GM18517 (cell line): ENCODE measurements at regions not wholly inside any gene's neighbourhood (a gene's known extent, or its start where the extent isn't known, plus 50 kb on each side); places are given as distances from the start of the nearest gene placed in this dataset.

Experiments
- ATAC-seq: cut with Tn5 transposase; IDR thresholded peaks from one replicate; pipeline ENCODE4 v1.9.1; 2021; ENCODE audit warnings: mild to moderate bottlenecking, moderate library complexity; ENCODE audit not compliant: unreplicated experiment

DNA sequence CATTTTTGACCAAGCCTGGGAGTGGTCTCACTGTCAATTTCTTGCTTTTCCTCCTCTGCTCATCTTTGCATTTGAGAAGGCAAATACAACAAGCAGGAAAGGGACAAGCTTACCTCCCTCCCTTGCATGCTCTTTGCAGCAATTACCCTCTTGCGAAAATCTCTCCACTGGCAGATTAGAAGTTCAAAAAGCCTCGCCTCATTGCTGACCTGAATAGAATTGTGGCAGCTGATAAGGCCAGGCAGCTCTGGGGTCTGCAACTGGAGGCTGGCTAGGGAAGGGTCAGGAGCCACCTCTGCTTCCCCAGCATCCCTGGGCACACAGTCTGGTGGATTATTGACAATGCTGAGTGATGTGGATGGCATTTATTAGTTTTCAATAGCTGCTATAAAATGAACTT is 362.3 kb upstream of the KIF2A start:
- ATAC-seq: no peak

DNA sequence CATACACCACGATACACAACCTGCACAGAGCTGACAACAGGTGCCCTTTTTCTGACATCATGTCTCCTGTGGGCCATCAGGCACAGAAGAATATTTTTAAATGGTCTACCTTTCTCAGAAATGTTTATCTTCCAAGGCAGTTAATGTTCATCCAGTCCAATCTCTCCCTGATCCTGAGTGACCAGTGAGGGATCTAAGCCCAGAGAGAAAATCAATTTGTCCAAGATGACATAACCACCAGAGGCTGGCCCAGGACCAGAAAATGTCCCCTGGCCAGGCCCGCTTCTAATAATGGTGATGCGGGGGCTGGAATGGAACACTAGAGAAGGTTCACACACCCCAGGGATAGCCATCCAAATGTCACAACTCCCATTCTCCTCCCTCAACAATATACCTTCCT is 357.9 kb upstream of the KIF2A start:
- no peak for ATAC-seq

- ATAC-seq: no peak
Measured at GRCh38 chr5:61949054-61949678, 356.8 kb upstream of the KIF2A start.

DNA sequence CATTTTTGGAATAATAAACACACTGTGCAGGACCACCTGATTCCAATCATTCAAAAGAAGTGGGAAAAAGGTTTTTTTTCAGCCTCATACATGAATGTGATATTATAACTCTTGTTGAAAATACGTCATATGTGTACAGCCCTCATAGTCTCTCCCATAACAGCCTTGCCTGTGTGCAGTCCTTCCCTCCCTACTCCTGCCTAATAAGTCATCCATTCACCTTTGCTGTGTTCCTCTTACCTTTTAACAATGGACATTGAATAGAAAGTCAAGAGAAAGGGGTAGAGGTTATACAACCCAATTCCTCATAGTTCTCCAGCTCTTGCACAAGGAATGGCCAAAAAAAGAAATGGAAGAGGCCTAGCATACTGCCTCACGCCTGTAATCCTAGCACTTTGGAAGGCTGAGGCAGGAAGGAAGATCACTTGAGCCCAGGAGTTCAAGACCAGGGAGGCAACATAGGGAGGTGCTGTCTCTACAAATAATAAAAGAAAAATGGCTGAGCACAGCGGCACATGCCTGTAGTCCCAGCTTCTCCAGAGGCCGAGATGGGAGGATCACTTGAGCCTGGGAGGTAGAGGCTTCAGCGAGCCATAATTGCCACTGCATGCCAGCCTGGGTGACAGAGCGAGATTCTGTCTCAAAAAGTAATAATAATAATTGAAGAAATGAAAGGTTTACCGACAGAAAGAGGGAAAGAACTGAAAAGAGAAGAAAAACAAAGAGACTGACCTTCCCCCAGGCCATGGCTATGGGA is 356.1 kb upstream of the KIF2A start:
- ATAC-seq: no peak

- ATAC-seq: no peak
Measured at GRCh38 chr5:61951295-61951694, 354.7 kb upstream of the KIF2A start.

DNA sequence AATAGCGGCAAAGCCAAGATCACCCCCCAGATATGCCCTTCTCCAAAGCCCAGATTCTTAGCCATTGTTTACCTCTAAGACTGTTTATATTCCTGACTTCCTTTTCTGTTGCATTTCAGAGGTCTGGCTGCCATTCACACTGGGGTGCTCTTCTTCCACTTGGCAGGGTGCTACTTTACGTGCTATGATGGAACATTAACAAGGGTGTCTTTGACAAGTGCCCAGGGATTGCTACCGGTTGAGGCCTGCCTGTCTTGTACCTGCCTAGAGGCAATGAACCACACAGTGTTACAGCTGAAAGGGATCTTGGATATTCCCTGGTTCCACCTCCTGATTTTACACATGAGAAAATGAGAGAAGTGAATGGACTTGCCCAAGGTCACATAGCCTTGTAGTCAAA is 352.1 kb upstream of the KIF2A start:
- no peak for ATAC-seq

- no peak for ATAC-seq
Measured at GRCh38 chr5:61964201-61964600, 341.8 kb upstream of the KIF2A start.

DNA sequence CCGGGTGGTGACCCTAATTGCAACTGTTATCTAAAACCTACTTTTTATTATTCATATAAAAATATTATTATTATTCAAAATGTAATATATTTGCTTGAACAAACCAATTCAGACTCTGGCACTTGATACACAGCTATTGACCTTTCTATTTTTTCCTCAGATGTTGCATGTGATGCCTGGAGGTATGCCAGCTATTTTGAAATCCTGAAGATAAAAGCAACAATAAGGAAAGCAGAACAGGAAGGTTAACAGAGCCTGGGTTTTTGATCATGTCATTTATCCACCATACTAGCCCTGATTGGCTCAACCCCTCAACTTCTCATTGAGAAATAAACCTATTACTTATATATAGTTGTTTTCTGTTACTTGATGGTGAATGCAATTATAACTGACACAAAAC is 340.9 kb upstream of the KIF2A start:
- no peak for ATAC-seq

- no peak for ATAC-seq
Measured at GRCh38 chr5:61965490-61965889, 340.5 kb upstream of the KIF2A start.

DNA sequence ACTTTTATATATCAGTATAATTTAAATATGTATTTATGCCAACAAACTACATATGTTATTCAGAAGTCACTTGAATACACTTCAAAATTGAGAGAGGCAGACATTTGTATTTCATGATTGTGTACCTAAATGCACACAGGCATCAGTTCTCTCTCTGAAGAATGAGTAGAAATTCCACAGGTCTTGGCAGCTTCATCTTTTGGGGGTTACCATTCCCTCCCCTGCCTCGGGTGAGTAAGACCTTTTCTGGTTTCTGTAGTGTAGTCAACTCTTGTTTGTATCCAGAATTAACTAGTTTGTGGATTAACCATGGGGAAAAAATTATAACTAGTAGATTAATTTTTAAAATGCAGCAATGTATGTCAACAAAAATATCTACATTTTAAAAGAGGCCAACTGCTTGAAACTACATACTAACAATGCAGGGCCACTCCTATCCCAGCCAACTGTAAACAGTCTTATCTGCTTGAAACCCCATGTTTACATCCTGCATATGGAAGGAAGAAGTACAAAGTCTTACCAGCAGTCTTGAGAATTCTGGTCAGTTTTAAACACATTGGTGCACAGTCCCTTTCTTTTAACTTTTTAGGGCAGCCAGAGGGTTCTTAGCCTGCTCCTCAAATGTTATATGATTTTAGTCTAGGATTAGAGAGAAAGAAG is 339.6 kb upstream of the KIF2A start:
- ATAC-seq: no peak

- no peak for ATAC-seq
Measured at GRCh38 chr5:61966997-61967396, 339.0 kb upstream of the KIF2A start.

- no peak for ATAC-seq
Measured at GRCh38 chr5:61967681-61968080, 338.3 kb upstream of the KIF2A start.

GRCh38 chr5:61969347-61969746 is 336.7 kb upstream of the KIF2A start:
- ATAC-seq: no peak

GRCh38 chr5:61969755-61970154 is 336.3 kb upstream of the KIF2A start:
- ATAC-seq: no peak

DNA sequence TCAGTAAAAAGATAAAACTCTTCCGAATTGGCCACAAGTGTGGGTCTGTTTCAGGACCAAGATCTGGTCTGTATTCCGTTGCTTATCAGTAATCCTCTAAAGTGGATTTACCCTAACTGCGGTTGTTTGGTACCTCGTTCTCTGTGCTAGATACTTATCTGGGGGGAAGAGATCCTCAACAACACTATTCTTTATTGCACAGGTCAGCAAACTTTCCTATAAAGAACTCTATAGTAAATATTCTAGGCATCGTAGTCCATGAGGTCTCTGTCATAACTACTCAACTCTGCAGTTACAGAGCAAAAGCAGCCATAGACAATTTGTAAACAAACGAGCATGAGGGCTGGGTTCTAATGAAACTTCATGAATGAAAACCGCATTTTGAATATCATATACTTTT is 335.8 kb upstream of the KIF2A start:
- no peak for ATAC-seq

DNA sequence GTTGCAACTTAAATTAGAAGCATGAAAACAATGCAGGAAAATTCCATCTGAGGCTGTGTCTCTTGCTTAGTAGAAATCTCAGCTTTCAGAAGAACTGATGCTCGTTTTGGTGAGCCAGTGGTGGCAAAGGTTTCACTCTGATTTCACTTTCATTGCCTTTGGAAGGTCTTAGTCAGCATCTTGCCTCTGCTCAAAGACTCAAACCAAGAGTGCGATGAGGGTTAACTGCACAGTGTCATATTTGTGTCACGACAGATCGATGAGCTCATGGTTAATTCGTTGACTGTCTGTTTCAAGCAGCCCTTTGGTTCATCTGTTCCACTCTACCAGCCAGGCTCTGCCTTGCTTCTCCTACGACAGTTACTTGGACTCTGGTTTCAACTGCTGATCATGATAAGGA is 331.3 kb upstream of the KIF2A start:
- no peak for ATAC-seq

DNA sequence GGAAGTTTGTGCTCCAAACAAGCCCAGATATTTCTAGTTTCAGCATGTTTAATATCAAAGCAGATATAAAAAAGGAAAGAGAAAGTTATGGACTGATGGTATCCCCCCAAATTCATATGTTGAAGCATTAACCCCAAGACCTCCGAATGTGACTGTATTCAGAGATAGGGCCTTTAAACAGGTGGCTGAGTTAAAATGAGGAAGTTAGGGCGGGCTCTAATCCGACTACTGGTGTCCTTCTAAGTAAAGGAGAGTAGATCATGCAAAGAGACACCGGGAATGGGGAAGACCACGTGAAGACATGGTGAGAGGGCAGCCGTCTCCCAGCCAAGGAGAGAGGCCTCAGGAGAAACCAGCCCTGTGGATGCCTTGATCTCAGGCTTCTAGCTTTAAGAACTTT is 324.1 kb upstream of the KIF2A start:
- ATAC-seq: no peak

DNA sequence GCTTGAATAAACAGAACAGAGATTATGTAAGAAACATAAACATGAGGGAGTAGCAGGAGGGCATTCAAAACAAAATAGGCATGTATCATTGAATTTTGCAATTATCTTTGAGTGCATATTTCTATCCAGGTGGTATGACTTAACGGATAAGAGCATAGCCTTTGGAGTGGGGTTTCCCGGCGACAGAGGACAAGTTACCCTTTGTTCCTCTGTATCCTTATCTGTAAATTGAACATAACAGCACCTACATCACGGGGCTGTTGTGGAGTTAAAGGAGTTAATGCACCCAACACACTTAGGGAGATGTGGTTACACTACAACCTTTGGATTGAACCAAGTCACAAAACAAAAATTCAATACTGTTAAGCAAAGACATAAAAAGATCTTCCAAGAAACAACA is 314.6 kb upstream of the KIF2A start:
- ATAC-seq: no peak

GRCh38 chr5:61991866-61992265 is 314.1 kb upstream of the KIF2A start:
- no peak for ATAC-seq

- ATAC-seq: no peak
Measured at GRCh38 chr5:61993295-61993927, 312.6 kb upstream of the KIF2A start.

DNA sequence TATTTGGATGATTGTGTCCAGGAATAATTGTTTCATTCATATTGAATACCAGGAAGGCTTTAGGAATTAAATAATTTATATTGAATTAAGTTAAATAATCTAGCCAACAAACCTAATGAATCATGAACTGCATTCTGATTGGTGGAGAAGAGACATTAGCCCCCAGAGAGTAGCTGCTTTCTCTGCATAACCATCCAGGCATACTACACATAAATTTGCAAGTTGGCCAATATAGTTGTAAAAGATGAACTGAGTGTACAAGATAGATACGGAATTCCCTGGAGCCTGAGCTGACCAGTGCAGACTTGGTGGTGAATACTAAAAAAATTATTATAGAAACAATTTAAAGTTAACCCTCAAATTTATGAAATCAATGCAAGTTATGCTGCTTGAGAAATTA is 311.8 kb upstream of the KIF2A start:
- ATAC-seq: no peak

DNA sequence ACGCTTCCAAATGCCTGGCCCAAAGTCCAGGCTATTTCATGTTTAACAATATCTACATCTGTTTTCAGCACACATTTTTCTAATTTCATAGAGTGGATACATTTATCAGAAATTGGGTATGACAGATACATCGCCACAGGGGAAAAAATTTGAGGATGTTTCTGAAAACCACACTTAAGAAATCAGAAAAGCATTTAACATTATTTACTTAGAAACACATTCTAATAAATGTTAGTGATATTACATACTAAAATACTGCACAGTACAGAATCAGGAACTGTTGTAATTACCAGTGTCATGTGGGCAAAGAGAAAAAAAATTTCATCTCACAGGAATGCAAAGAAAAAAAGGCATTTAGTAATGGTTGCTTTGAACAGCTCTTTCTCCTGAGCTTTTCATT is 310.5 kb upstream of the KIF2A start:
- ATAC-seq: no peak
